Gastrocnemius medialis (tissue), 4 donors: ENCODE measurements at regions not wholly inside any gene's neighbourhood (a gene's known extent, or its start where the extent isn't known, plus 50 kb on each side); places are given as distances from the start of the nearest gene placed in this dataset.

ENCODE experiments used
- CTCF ChIP-seq, 5 experiments: fragments of 450-650 bp in 3 of 5; fragments of 200-600 bp in 2 of 5; sonication (generic) in 2 of 5; IDR thresholded peaks in 4 of 5; conservative IDR thresholded peaks in 1 of 5; 1 replicate in 4 of 5; 2 replicates in 1 of 5; pipeline ENCODE4 v1.5.1; 2016 to 2019; ENCODE audit warnings: antibody characterized with exemption in 5 of 5, mild to moderate bottlenecking in 3 of 5, moderate library complexity in 3 of 5
- POLR2A ChIP-seq, 2 donors: fragments of 450-650 bp; IDR thresholded peaks; one replicate each; pipeline ENCODE4 v1.6.1; 2017; ENCODE audit warnings: antibody characterized with exemption in 2 of 2, mild to moderate bottlenecking in 2 of 2, moderate library complexity in 2 of 2

- no peak for TF ChIP-seq CTCF (IDR thresholded peaks at IDR 0.05 in 4 of 5, conservative IDR thresholded peaks at IDR 0.05 in 1 of 5)
- TF ChIP-seq POLR2A (IDR thresholded peaks at IDR 0.05) = no peak
Observed at GRCh38 chr20:23165307-23165750, 79.2 kb upstream of the CD93 start.
